ENCODE measurements at regions not wholly inside any gene's neighbourhood (a gene's known extent, or its start where the extent isn't known, plus 50 kb on each side); places are given as distances from the start of the nearest gene placed in this dataset.

DNA sequence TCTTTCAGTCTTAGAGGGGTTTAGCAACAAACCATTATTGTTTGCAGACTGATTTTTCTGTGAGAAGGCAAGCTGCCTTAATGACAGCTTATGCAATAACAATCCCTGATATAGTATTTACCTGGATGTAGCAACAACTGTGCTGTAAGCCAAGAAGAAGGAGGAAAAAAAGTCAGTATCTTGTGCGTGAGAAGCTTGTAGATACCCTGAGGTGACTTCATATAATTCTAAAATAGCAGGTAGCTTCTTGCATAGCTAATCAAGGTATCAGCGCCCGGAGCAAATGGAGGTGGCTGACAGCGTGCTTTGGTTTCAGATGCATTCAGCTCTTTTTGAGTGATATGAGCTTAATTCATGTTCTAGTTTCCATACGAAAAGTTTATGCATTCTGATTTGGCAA lies 309.8 kb downstream of the KLF5 start:
- FAIRE-seq = no peak

DNA sequence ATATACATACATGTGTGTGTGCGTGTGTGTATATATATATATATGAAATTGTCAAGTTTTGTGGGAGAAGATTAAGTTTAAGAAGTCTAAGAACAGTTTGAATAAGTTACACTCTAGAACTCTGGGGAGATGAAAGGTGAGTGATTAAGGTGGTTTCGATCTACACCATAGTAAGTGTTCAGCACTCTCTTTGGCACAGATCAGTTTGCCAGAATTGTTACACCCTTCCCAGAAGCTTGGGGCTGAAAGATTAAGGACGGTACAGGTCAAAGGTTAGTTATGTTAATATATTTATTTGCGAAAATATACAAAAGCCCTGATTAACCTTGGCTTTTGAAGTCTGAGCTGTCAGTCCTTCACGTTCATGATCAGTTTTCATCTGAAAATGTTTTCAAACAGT lies 309.1 kb downstream of the KLF5 start:
- FAIRE-seq = no peak

DNA sequence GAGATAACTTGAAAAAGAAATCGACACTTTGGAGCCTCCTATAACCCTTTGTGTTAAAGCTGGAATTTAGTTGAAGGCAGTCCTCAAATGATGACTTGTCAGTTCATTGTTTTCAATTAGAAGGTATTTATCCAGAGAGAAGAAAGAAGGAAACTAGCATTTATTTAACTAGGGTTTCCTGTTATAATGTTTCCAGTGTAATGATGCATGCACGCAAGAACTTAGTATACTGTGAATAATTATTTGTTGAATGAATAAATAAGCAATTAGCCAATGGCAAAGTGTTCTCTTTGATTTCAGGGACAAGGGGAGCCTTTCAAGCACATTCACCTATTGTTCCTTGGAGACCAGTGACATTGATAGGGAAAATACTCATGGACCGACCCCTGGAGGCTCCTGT lies 307.4 kb downstream of the KLF5 start:
- no peak for FAIRE-seq

DNA sequence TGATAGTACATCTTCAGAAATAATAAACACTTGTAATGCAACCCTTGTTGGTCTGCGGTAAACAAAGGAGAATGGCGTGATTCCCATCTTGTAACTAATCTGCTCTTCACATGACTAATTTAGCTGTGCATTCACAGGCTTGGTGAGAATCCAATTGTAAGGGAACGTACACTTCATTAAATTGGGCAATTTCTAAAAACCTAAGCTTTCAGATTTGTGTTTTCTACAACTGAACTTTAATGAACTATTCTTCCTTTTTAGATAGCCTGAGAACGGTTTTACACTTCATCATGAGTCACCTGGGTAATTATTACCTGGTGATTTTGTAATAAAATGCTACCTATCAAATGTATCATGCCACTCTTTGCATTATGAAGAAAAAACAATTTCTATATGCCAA lies 306.9 kb downstream of the KLF5 start:
- no peak for FAIRE-seq

- FAIRE-seq = no peak
These were observed 306.4 kb downstream of the KLF5 start for GRCh38 chr13:73365252-73365651.

GRCh38 chr13:73364736-73365135 lies 305.9 kb downstream of the KLF5 start:
- no peak for FAIRE-seq

DNA sequence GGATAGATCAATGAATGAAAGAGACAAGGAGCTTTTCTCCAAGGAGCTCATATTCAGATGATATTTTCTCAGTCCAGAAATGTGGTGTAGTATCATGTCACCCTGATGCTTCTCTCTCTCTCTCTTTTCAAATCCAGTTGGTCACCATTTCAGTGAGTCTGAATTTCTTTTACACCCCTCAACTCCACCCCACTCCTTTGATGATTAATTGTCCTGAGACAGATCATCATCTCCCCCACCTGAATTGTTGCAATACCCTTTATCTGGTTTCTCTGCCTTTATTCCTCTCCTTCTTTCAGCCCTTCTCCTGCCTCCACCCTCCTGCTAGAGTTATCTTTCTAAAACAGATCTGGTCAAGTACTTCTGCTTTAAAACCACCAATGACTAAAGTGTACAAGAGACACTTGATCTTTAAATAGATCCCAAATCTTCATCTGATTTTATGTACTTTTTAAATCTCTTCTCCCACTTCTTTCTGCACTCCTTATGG lies 299.8 kb downstream of the KLF5 start:
- no peak for FAIRE-seq

DNA sequence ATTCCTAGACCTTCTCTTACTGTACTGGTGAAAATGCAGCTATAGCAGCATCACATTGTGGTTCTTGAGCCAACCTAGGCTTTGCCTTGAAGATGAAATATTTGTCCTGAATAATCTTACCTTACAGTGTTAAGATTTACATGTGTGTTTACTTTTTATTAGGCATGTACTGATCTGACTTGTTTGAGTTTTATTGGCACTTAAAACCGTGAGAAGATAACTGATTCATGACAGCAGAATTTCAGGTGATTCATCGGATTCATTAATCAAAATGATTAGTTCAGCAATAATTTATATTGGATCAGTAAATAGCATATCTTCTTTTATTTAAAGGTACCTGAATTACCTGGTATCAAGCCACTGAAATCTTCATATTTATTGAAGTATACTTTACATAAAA lies 296.3 kb downstream of the KLF5 start:
- no peak for FAIRE-seq

- FAIRE-seq = no peak
These were observed 292.9 kb downstream of the KLF5 start for GRCh38 chr13:73351730-73352129.

- no peak for FAIRE-seq
These were observed 282.9 kb downstream of the KLF5 start for GRCh38 chr13:73341748-73342147.

DNA sequence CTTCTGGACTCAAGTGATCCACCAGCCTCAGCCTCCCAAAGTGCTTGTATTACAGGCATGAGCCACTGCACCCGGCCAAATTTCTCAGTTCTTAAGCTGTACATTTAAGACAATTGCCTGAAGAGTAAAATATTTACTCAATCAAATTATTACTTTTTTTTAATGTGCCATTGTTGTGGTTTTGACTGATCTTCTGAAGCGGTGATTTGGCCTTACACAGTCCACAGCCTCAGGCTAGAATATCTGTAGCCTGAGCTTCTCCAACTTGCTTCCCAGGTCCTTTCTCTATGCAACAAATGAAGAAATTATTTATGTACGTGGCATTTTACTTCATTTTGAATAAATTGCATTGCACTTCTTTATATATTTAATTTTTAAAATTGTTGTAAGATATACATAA lies 281.3 kb downstream of the KLF5 start:
- no peak for FAIRE-seq

GRCh38 chr13:73339086-73339485 lies 280.3 kb downstream of the KLF5 start:
- no peak for FAIRE-seq

DNA sequence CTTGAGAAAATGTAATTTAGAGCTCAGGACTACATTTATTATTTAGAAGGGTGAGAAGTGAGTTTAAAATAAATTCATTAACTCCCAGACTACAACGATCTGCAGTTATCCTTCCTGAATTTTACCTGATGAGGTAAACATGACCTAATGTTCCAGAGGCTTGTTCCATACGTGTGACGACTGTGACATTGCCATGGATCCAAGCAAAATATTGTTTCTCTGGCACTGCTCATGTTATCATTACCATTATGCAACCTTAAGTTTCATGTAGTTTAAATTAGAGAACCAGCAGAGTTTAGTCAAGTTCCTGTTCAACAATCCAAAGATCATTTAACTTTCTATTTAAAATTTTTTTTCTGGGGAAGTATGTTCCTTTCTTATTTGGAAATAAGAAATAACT lies 279.6 kb downstream of the KLF5 start:
- no peak for FAIRE-seq

- FAIRE-seq = no peak
These were observed 278.7 kb downstream of the KLF5 start for GRCh38 chr13:73337532-73337931.

- FAIRE-seq = no peak
These were observed 278.0 kb downstream of the KLF5 start for GRCh38 chr13:73336773-73337172.

GRCh38 chr13:73335944-73336343 lies 277.1 kb downstream of the KLF5 start:
- no peak for FAIRE-seq

DNA sequence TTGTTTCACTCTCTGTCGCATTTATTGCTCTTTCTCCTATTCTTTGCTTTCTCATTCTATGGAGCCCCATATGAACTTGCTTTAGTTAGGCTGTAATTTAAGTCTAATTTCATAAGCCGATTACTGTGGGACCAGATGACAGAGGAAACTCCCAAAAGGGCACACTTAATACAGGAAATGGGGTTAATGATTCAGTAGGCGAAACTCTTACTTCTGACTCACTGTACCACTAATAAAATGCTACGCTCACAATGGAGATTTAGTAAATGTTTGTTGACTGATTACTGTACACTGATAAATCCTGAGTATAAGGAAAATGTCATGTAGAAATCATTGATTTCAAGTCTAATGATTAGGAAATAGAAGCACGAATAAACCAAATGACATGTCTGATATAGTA lies 276.4 kb downstream of the KLF5 start:
- FAIRE-seq = no peak

GRCh38 chr13:73334445-73334844 lies 275.6 kb downstream of the KLF5 start:
- FAIRE-seq = no peak

GRCh38 chr13:73331556-73331955 lies 272.8 kb downstream of the KLF5 start:
- no peak for FAIRE-seq

- no peak for FAIRE-seq
These were observed 270.6 kb downstream of the KLF5 start for GRCh38 chr13:73329355-73329754.

GRCh38 chr13:73327579-73327978 lies 268.8 kb downstream of the KLF5 start:
- FAIRE-seq = no peak

DNA sequence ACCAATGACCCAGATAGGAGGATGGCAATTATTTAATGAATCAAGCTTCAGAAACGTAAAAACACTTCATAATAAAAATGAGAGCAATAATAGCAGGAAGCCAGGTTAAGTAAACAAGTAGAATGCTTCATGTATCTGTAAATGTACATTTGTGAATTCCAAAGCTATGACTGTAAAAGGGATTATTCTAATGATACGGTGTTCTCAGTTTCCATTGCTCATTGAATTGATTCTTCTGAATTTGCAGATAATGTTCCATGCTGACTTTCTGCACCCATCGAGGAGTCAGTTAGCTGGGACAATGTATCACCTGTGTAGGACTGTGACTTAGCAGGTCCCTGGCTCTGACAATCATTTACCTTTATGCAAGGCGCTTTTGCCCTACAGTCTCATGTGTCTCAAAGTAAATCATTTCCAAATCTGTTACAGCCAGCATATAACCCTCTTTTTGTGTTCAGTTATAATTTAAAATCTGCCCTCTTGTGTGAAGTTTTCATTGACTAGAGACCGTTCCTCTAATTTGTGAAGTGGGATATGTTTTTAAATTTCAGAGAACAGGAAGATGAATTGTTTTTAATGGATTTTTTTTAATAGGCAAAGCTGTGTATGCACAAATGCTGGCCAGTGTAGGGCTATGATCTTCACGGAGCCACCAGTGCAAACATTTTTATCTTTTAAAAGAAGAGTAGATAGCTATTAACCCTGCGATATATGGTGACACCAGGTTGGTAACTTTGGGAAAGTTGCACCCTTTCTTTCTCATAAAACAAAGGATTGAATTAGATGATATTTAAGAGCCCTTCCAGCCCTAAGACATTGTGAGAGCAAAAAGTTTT lies 267.1 kb downstream of the KLF5 start:
- FAIRE-seq = no peak

GRCh38 chr13:73324842-73325722 lies 266.3 kb downstream of the KLF5 start:
- FAIRE-seq = no peak

GRCh38 chr13:73323615-73324014 lies 264.8 kb downstream of the KLF5 start:
- no peak for FAIRE-seq
